ENCODE measurements at regions not wholly inside any gene's neighbourhood (a gene's known extent, or its start where the extent isn't known, plus 50 kb on each side); places are given as distances from the start of the nearest gene placed in this dataset.
"Not testable (repeated sequence)": the region's sequence is repeated elsewhere in the genome, so short reads cannot be mapped to it uniquely, and the experiment has no call there.

DNA sequence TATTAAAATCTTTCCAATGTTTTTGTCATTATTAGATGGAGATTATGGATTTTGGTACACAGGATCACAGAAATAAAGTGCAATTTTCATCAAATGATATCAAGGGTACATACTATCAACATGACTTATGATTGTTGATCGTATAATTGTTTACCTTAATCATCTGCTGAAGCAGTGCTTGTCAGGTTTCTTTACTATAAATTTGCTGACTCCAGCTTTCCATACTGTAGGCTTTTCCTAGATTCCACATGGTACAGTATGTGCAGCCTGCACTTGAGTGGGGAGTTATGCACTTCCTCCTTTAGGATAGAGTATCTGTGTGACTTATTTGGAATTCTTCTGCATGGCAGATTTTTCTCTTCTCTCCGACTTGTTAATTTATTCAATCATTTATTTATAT, 187.6 kb upstream of the DPP10 start:
- no peak for DNase-seq (ENCODE audit: low read depth in 2 of 2)

DNA sequence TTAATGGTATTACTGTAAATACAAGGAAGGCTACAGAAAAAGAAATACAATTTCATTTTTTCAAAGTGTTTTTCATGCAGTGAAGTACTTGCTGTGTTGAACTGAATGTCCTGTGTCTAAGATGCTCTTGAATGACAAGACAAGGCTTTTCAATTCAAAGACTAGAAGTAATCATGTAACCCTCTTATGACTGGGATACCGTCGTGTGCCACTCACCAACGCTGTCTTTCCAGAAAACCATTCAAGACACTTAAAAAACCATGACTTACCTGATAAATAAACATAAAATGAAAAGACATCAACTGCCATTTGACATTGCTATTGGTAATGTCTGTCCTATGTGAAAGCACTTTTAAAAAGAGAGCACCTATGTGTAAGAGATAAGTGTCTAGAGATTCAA, 183.1 kb upstream of the DPP10 start:
- no peak for DNase-seq (ENCODE audit: low read depth in 2 of 2)

DNA sequence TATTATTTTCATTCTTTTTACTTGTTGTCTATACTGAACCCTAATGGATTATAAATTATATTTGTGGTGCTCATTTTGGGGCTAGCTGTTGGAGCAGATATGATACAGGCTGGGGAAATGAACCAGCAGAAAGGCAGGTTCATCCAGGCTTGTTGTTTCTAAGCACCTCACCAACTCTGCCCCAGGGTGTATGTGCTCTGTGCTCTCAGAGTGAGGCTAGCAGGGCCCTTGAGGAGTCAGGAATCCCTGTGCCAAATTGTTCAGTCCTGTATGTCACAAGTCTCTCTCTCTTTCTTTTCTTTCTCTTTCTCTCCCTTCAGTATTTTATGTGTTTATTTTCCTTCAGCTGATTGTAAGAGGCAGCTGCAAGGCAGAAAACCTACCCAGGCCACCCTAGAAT, 181.1 kb upstream of the DPP10 start:
- no peak for DNase-seq (ENCODE audit: low read depth in 2 of 2)

DNA sequence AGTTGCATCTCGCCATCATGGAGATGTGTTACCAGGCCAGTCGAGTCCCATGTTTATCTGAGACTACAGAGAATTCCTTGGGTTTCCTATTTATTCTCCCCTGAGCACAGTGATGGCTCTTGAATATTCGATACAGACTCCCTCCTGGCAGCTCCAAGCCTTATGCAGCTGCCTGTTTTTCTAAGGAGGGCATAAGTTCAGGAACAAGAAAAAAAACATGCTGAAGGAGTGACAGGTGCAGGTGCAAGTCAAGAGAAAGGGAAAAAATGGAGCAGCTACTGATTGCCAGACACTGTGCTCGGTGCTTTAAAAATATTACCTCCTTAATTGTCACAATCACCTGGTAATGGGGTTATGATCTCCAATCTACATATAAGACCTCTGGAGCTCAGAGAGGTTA, 177.2 kb upstream of the DPP10 start:
- DNase-seq (ENCODE audit: low read depth in 2 of 2) = no peak

GRCh38 chr2:114274957-114275356, 167.5 kb upstream of the DPP10 start:
- DNase-seq (ENCODE audit: low read depth in 2 of 2) = no peak

DNA sequence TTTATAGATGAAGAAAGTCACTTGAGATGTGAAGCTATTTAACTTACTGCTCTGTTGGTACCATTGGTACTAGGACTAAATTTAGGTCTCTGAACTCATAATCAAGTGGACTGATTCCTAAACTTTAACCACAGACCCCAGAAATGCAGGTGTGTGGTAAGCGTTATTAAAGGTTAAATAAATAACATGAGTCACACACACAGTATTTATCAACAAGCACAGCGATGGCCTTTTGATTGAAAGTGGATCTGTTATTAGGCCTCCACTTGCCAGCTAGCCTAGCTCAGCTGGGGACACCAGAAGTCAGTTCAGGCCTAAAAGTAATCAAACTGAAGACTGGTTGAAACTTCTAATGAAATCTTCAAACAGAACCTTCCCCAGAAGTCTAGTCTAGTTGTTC, 161.3 kb upstream of the DPP10 start:
- DNase-seq (ENCODE audit: low read depth in 2 of 2) = no peak

DNA sequence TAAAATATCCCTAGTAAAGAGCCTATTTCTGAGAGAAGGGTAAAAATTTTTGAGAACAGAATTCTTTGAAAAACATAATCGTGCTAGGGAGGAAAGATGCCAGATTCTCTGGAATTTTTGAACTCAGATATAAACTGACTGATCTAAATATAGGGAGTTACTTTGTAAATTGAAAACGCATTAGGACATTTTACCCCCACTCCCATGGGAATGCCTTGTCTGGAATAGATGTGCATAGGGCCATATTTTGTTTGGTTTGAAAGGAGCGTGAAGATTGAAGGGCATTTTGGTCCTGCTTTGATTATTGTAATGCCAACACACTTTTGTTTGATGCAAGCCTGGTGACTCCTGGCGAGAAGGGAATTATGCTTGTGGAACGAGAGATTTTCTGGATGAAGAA, 158.7 kb upstream of the DPP10 start:
- no peak for DNase-seq (ENCODE audit: low read depth in 2 of 2)

GRCh38 chr2:114286438-114286837, 156.0 kb upstream of the DPP10 start:
- DNase-seq (ENCODE audit: low read depth in 2 of 2) = no peak

DNA sequence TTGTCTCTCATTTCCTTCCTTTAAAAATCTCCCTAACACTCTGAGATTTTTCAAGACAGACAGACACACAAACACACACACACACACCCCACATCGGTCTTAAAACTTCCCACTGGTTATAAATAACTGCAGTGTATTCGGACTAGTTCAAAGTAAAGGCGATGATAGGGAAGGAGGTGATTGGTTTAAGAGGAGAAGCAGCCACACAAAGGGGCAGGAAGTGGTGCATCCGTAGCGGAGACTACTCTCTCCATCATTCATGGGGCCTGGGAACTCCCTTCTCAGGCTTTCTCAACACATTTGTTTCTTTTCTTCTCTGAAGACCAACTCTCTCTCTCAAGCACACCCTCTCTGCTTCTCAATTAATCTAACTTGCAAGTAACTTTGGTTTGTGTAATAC, 149.1 kb upstream of the DPP10 start:
- DNase-seq (ENCODE audit: low read depth in 2 of 2) = no peak

DNA sequence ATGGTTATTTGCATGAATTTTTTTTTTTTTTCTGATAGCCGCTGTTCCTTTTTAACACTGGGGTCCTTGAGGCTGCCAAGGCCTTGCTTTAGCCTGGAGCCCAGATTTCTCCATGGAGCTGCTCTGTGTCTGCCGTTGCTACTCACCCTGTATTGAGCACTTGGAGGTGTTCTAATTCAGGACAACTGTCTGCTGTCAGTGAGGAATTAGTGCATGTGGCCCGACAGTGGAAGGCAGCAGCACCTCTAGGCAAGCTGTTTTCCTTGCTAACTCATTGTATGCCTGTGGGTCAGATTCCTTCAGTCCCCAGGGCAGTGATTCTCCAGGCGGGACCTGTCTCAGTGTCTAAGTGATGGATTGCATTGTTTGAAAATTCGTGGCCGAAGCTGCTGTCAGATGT, 147.7 kb upstream of the DPP10 start:
- no peak for DNase-seq (ENCODE audit: low read depth in 2 of 2)

GRCh38 chr2:114300351-114300750, 142.1 kb upstream of the DPP10 start:
- not testable (repeated sequence) for DNase-seq (ENCODE audit: low read depth in 2 of 2)

DNA sequence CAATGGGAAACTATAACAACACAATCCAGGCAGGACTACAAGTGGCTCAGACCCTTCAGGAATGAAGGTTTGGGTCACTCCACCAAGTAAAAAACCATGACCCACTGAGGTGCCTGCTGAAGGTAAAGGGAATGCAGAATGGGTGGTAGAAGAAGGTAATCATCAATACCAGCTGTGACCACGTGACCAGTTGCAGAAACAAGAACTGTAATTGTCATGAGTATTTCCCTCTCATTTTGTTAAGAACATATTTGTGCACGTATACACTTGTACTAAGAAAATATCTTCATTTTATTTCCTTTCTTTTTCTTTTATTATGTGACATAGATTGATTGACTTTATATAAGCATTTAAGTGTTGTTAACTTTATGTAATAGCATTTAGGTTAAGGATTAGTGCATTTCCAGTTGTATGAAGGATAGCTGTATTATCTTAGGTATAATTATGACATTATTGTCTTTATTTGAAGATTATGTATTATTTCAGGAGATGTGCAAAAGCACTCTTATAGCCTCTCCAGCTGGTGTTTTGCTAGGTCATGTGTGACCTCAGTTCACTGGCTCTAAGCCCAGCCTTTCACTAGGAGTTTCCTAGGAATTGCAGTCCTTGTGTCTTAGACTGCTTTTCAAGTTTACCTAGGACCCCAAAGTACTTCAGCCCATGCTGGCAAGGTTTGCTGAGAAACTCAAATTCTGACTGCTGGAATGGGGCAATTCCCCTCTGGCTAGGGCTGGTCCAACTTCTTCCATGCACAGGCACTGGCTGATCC, 125.7 kb upstream of the DPP10 start:
- no peak for DNase-seq (ENCODE audit: low read depth in 2 of 2)

GRCh38 chr2:114330594-114330993, 111.8 kb upstream of the DPP10 start:
- DNase-seq (ENCODE audit: low read depth in 2 of 2) = no peak

DNA sequence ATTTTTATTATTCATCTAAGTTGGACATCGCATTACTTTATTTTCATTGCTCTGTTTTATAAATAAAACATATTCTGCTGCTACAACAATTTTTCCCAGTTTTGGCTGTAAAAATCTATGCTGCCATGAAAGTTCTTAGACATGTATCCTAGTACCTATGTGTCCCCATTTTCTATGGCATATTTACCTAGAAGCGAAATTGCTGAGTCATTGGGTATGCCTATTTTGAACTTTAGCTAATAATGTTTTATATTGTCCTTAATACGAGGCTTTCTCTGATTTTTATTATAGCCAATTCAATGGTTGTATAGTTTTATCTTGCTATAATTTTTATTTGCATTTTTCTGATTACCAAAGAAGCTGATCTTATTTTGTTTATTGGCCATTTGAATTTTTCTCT, 110.5 kb upstream of the DPP10 start:
- no peak for DNase-seq (ENCODE audit: low read depth in 2 of 2)

- no peak for DNase-seq (ENCODE audit: low read depth in 2 of 2)
Observed at GRCh38 chr2:114345246-114345645, 97.2 kb upstream of the DPP10 start.

GRCh38 chr2:114346658-114347057, 95.8 kb upstream of the DPP10 start:
- DNase-seq (ENCODE audit: low read depth in 2 of 2) = no peak

GRCh38 chr2:114350186-114350725, 92.2 kb upstream of the DPP10 start:
- no peak for DNase-seq (ENCODE audit: low read depth in 2 of 2)

- no peak for DNase-seq (ENCODE audit: low read depth in 2 of 2)
Observed at GRCh38 chr2:114352988-114353387, 89.5 kb upstream of the DPP10 start.

GRCh38 chr2:114354199-114354598, 88.2 kb upstream of the DPP10 start:
- DNase-seq (ENCODE audit: low read depth in 2 of 2) = no peak

- DNase-seq (ENCODE audit: low read depth in 2 of 2) = no peak
Observed at GRCh38 chr2:114368705-114369104, 73.7 kb upstream of the DPP10 start.

- DNase-seq (ENCODE audit: low read depth in 2 of 2) = not testable (repeated sequence)
Observed at GRCh38 chr2:114371721-114372120, 70.7 kb upstream of the DPP10 start.

- DNase-seq (ENCODE audit: low read depth in 2 of 2) = no peak
Observed at GRCh38 chr2:114373591-114373990, 68.8 kb upstream of the DPP10 start.

GRCh38 chr2:114384441-114384840, 58.0 kb upstream of the DPP10 start:
- DNase-seq (ENCODE audit: low read depth in 2 of 2) = no peak

GRCh38 chr2:114389021-114389420, 53.4 kb upstream of the DPP10 start:
- no peak for DNase-seq (ENCODE audit: low read depth in 2 of 2)

Measured in lung microvascular endothelial cell (primary cell).